HCT116 (cell line): ENCODE measurements at regions not wholly inside any gene's neighbourhood (a gene's known extent, or its start where the extent isn't known, plus 50 kb on each side); places are given as distances from the start of the nearest gene placed in this dataset.

ENCODE experiments used
- ATAC-seq: fragments of 200-7000 bp; cut with Tn5 transposase; 2 replicates; pipeline ENCODE4 v1.9.1; 2020; ENCODE audit warnings: mild to moderate bottlenecking, moderate library complexity
- BruUV-seq: library from RNA; stranded (reverse); fragments of 400-500 nt; replicated peaks from 2 replicates; lab custom pipeline; 2021; lab: Mats Ljungman, UMichigan
- CTCF ChIA-PET: fragments of 300-600 bp; sonication (Branson Sonifier 250); formaldehyde crosslinking; loops from one replicate; lab custom pipeline; 2021; ENCODE audit warnings: antibody characterized with exemption; lab: Charles Lee
- POLR2A ChIA-PET: fragments of 300-600, 350-600 bp; sonication (Branson Sonifier 250); formaldehyde crosslinking; loops from one replicate; lab custom pipeline; 2021; ENCODE audit warnings: antibody characterized with exemption; lab: Charles Lee
- RAD21 ChIA-PET, 2 experiments: fragments of 300-600 bp; sonication (Branson Sonifier 250); formaldehyde crosslinking; loops; one replicate each; lab custom pipeline; 2023; ENCODE audit warnings: low total read pairs in 2 of 2; ENCODE audit not compliant: uncharacterized antibody in 2 of 2, unreplicated experiment in 2 of 2, low non-redundant PET in 1 of 2; lab: Charles Lee
- DNase-seq: peaks from one replicate; pipeline ENCODE4 v3.0.0-alpha.2; 2010; ENCODE audit warnings: low read depth, low spot score
- H2AFZ ChIP-seq: fragments of 200-600 bp; shearing (Covaris generic), sonication (generic); 2 replicates; pipeline ENCODE4 v1.6.1; 2017; ENCODE audit warnings: low read depth, mixed run types, mixed read lengths, antibody characterized with exemption, low read length; ENCODE audit not compliant: poor library complexity, severe bottlenecking
- H3K27ac ChIP-seq: 2 replicates; pipeline ENCODE4 v1.5.1; 2012; ENCODE audit warnings: low read depth, low read length
- H3K27me3 ChIP-seq: fragments of 200-600 bp; sonication (generic); 2 replicates; pipeline ENCODE4 v1.6.1; 2016; ENCODE audit warnings: mixed run types, low read length, mixed read lengths; ENCODE audit not compliant: insufficient read depth
- H3K36me3 ChIP-seq, 2 experiments: fragments of 200-500 bp in 1 of 2; fragments of 200-600 bp in 1 of 2; sonication (Bioruptor generic) in 1 of 2; sonication (generic) in 1 of 2; 2 replicates each; pipeline versions ENCODE4 v1.5.1 to v1.6.1; 2014 to 2016; ENCODE audit warnings: low read length in 2 of 2, inconsistent platforms in 1 of 2, mixed read lengths in 1 of 2, mixed run types in 1 of 2; ENCODE audit not compliant: insufficient read depth in 2 of 2, control insufficient read depth in 1 of 2
- H3K4me1 ChIP-seq, 2 experiments: fragments of 200-600 bp in 1 of 2; sonication (generic) in 1 of 2; 2 replicates each; pipeline versions ENCODE4 v1.5.1 to v1.6.1; 2012 to 2017; ENCODE audit warnings: low read length in 2 of 2, inconsistent platforms in 1 of 2, mild to moderate bottlenecking in 1 of 2, mixed read lengths in 1 of 2, mixed run types in 1 of 2, moderate library complexity in 1 of 2; ENCODE audit not compliant: insufficient read depth in 2 of 2, control insufficient read depth in 1 of 2
- H3K4me2 ChIP-seq: fragments of 200-600 bp; sonication (generic); 2 replicates; pipeline ENCODE4 v1.6.1; 2017; ENCODE audit warnings: mixed run types, low read length, mixed read lengths
- H3K4me3 ChIP-seq, 2 experiments: fragments of 200-600 bp in 1 of 2; sonication (generic) in 1 of 2; replicated peaks in 1 of 2; 2 replicates each; pipeline ENCODE4 v1.5.1; 2011 to 2016; ENCODE audit warnings: low read length in 2 of 2, control low read depth in 1 of 2, low read depth in 1 of 2, mild to moderate bottlenecking in 1 of 2, mixed read lengths in 1 of 2, mixed run types in 1 of 2
- H3K79me2 ChIP-seq: fragments of 200-600 bp; sonication (generic); 2 replicates; pipeline ENCODE4 v1.6.1; 2017; ENCODE audit warnings: mild to moderate bottlenecking, mixed run types, low read length, moderate library complexity, mixed read lengths; ENCODE audit not compliant: insufficient read depth
- H3K9ac ChIP-seq: fragments of 200-600 bp; sonication (generic); 2 replicates; pipeline ENCODE4 v1.6.1; 2016; ENCODE audit warnings: low read length, mixed read lengths
- H3K9me2 ChIP-seq: fragments of 200-600 bp; sonication (generic), shearing (Covaris generic); 2 replicates; pipeline ENCODE4 v1.6.1; 2017; ENCODE audit warnings: mixed run types, mild to moderate bottlenecking, moderate library complexity; ENCODE audit not compliant: insufficient read depth
- H3K9me3 ChIP-seq, 2 experiments: fragments of 200-500 bp in 1 of 2; fragments of 200-600 bp in 1 of 2; sonication (Bioruptor generic) in 1 of 2; sonication (generic) in 1 of 2; 2 replicates each; pipeline ENCODE4 v1.6.1; 2014 to 2017; ENCODE audit warnings: low read length in 2 of 2, mixed read lengths in 2 of 2, inconsistent platforms in 1 of 2, low read depth in 1 of 2, mild to moderate bottlenecking in 1 of 2, mixed run types in 1 of 2, moderate library complexity in 1 of 2; ENCODE audit not compliant: control insufficient read depth in 1 of 2, insufficient read depth in 1 of 2
- H4K20me1 ChIP-seq: fragments of 200-600 bp; sonication (generic), shearing (Covaris generic); 2 replicates; pipeline ENCODE4 v1.6.1; 2017; ENCODE audit warnings: mixed run types, mild to moderate bottlenecking, moderate library complexity; ENCODE audit not compliant: insufficient read depth
- ATF3 ChIP-seq: IDR thresholded peaks from 2 replicates; pipeline ENCODE4 v1.6.1; 2012
- EGR1 ChIP-seq: IDR thresholded peaks from 2 replicates; pipeline ENCODE4 v1.6.1; 2012; ENCODE audit warnings: low read depth
- ELF1 ChIP-seq: IDR thresholded peaks from 2 replicates; pipeline ENCODE4 v1.6.1; 2012; ENCODE audit warnings: low read depth, borderline replicate concordance
- EZH2 ChIP-seq: fragments of 200-600 bp; sonication (generic); IDR thresholded peaks from 2 replicates; pipeline ENCODE4 v1.6.1; 2017; ENCODE audit warnings: antibody characterized with exemption, mixed run types
- FOSL1 ChIP-seq: IDR thresholded peaks from 2 replicates; pipeline ENCODE4 v1.6.1; 2012; ENCODE audit warnings: low read depth
- JUND ChIP-seq: IDR thresholded peaks from 2 replicates; pipeline ENCODE4 v1.6.1; 2012
- POLR2A ChIP-seq: IDR thresholded peaks from 2 replicates; pipeline ENCODE4 v1.7.0; 2011; ENCODE audit warnings: borderline replicate concordance; ENCODE audit not compliant: insufficient read depth, insufficient read length; ENCODE audit errors: extremely low read depth
- RAD21 ChIP-seq: IDR thresholded peaks from 2 replicates; pipeline ENCODE4 v1.6.1; 2012; ENCODE audit warnings: low read depth, mild to moderate bottlenecking
- SRF ChIP-seq: IDR thresholded peaks from 2 replicates; pipeline ENCODE4 v1.6.1; 2012; ENCODE audit warnings: low read depth
- TCF7L2 ChIP-seq: IDR thresholded peaks from 2 replicates; pipeline ENCODE4 v1.7.0; 2011; ENCODE audit warnings: borderline replicate concordance, inconsistent platforms; ENCODE audit not compliant: insufficient read depth, insufficient read length; ENCODE audit errors: extremely low read depth
- YY1 ChIP-seq: IDR thresholded peaks from 2 replicates; pipeline ENCODE4 v1.6.1; 2011; ENCODE audit warnings: low read length, low read depth, moderate library complexity, mild to moderate bottlenecking; ENCODE audit not compliant: insufficient replicate concordance; ENCODE audit errors: extremely low read depth
- ZFX ChIP-seq: fragments of 450-650 bp; IDR thresholded peaks from 2 replicates; pipeline ENCODE4 v1.6.1; 2017
- intact Hi-C: fragments of 100-400 bp; cut with micrococcal nuclease; formaldehyde crosslinking; loops from 2 replicates; pipeline ENCODE4 v1.10.0; 2022
- TF ChIP-seq, protein P1 (sequence below): IDR thresholded peaks from 2 replicates; pipeline ENCODE4 v1.6.1; 2011; ENCODE audit warnings: mild to moderate bottlenecking, low read length, moderate library complexity; ENCODE audit not compliant: insufficient replicate concordance; ENCODE audit errors: extremely low read depth

DNA sequence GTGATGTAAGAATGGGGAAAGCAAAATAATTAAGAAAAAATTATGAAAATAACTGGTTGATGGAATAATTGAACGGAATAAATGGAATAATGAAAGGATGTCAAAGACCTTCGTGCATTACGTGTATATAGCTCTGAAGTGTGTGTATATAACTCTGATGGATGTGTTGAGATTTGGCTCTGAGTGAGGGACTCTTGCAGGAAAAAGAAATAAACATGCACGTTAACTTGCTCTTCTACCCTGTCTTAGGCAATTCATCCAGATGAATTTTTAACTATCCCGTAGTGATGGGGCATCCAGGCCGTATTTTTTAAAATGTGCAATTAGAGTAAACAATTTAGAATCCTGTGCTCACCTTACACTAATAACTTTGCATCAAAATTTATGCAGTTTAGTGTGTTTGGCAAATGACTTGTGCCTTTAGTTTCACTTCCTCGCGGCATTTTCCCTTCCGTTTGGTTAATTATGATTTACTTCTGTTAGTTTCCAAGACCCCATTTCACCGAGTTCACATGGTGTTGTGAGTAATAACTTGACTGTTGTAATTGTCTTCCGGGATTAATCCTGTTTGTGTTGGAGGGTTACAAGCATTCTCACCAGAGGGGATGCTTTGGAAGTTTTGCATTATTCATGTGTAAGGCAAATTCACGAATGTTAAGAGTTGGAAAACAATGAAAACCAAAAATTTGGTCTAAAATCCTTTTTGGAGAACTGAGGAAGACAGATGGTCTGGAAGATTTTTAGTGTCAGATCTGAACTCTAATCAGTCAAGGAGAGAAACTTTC, 256.5 kb upstream of the FAT1 start:
- ATAC-seq: no peak
- H3K27me3 ChIP-seq: no peaks in the 10 kb centered on the region
- H3K9me3 ChIP-seq: no peaks in the 10 kb centered on the region
- CTCF ChIA-PET: no interaction called here
- no peaks in the 10 kb centered on the region for H3K4me1 ChIP-seq
- H3K36me3 ChIP-seq: no peaks in the 10 kb centered on the region
- no peak overlapping the region for H3K4me2 ChIP-seq
- RAD21 ChIA-PET: no interaction called here
- BruUV-seq: no TSS peak
- no peak for DNase-seq
- no peak overlapping the region for H3K9ac ChIP-seq
- no peak overlapping the region for H3K27ac ChIP-seq
- intact Hi-C loops: no loop called here
- no peaks in the 10 kb centered on the region for H3K79me2 ChIP-seq
- H4K20me1 ChIP-seq: no peaks in the 10 kb centered on the region
- POLR2A ChIA-PET: no interaction called here
- no peak overlapping the region for H3K4me3 ChIP-seq
- TF ChIP-seq, protein P1, sequence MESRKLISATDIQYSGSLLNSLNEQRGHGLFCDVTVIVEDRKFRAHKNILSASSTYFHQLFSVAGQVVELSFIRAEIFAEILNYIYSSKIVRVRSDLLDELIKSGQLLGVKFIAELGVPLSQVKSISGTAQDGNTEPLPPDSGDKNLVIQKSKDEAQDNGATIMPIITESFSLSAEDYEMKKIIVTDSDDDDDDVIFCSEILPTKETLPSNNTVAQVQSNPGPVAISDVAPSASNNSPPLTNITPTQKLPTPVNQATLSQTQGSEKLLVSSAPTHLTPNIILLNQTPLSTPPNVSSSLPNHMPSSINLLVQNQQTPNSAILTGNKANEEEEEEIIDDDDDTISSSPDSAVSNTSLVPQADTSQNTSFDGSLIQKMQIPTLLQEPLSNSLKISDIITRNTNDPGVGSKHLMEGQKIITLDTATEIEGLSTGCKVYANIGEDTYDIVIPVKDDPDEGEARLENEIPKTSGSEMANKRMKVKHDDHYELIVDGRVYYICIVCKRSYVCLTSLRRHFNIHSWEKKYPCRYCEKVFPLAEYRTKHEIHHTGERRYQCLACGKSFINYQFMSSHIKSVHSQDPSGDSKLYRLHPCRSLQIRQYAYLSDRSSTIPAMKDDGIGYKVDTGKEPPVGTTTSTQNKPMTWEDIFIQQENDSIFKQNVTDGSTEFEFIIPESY: no peak
- TF ChIP-seq EZH2: no peak
- no peak for TF ChIP-seq ELF1
- TF ChIP-seq FOSL1: no peak
- TF ChIP-seq ATF3: no peak
- TF ChIP-seq POLR2A: no peak
- no peak for TF ChIP-seq RAD21
- TF ChIP-seq SRF: no peak
- TF ChIP-seq TCF7L2: no peak
- no peak for TF ChIP-seq EGR1
- TF ChIP-seq YY1: no peak
- TF ChIP-seq JUND: no peak
- no peak for TF ChIP-seq ZFX
- no peak overlapping the region for H2AFZ ChIP-seq
- no peaks in the 10 kb centered on the region for H3K9me2 ChIP-seq
